Keratinocyte (primary cell): ENCODE measurements at regions not wholly inside any gene's neighbourhood (a gene's known extent, or its start where the extent isn't known, plus 50 kb on each side); places are given as distances from the start of the nearest gene placed in this dataset.

ENCODE experiments used
- DNase-seq: peaks from one replicate; pipeline ENCODE4 v3.0.0-alpha.2; 2011; ENCODE audit warnings: low read depth, missing footprints, low spot score
- FAIRE-seq: peaks from 2 replicates; lab custom pipeline; 2011; peaks lifted over from hg19 to GRCh38; lab: Jason Lieb, UNC
- H2AFZ ChIP-seq: 2 replicates; pipeline ENCODE4 v1.6.0; 2012; ENCODE audit warnings: low read length, control low read depth, inconsistent platforms; ENCODE audit not compliant: control insufficient read depth
- H3K27ac ChIP-seq: 2 replicates; pipeline ENCODE4 v1.5.1; 2011; ENCODE audit warnings: low read length; ENCODE audit not compliant: control insufficient read depth, insufficient read depth
- H3K27me3 ChIP-seq: 3 replicates; pipeline ENCODE4 v1.6.0; 2011; ENCODE audit warnings: low read length; ENCODE audit not compliant: control insufficient read depth, insufficient read depth; ENCODE audit errors: extremely low read depth
- H3K36me3 ChIP-seq, 2 experiments: 2 replicates in 1 of 2; 3 replicates in 1 of 2; pipeline ENCODE4 v1.5.1; 2011; ENCODE audit warnings: low read length in 2 of 2, mild to moderate bottlenecking in 1 of 2; ENCODE audit not compliant: control insufficient read depth in 2 of 2, insufficient read depth in 2 of 2; ENCODE audit errors: extremely low read depth in 1 of 2
- H3K4me1 ChIP-seq: 3 replicates; pipeline ENCODE4 v1.5.1; 2011; ENCODE audit warnings: low read length; ENCODE audit not compliant: control insufficient read depth, insufficient read depth; ENCODE audit errors: extremely low read depth
- H3K4me2 ChIP-seq: 3 replicates; pipeline ENCODE4 v1.6.0; 2011; ENCODE audit warnings: low read depth, low read length; ENCODE audit not compliant: control insufficient read depth, insufficient read depth; ENCODE audit errors: extremely low read depth
- H3K4me3 ChIP-seq, 3 experiments: fragments of 200-600 bp in 1 of 3; sonication (generic) in 1 of 3; 2 replicates in 2 of 3; 3 replicates in 1 of 3; pipeline ENCODE4 v1.5.1; 2011 to 2016; ENCODE audit warnings: low read length in 3 of 3, mild to moderate bottlenecking in 3 of 3, control low read depth in 2 of 3, inconsistent platforms in 1 of 3, low read depth in 1 of 3, mixed read lengths in 1 of 3, mixed run types in 1 of 3, moderate library complexity in 1 of 3; ENCODE audit not compliant: control insufficient read depth in 2 of 3, insufficient read depth in 2 of 3; ENCODE audit errors: extremely low read depth in 1 of 3
- H3K79me2 ChIP-seq: 2 replicates; pipeline ENCODE4 v1.6.0; 2012; ENCODE audit warnings: low read length; ENCODE audit not compliant: control insufficient read depth, insufficient read depth
- H3K9ac ChIP-seq: 3 replicates; pipeline ENCODE4 v1.6.0; 2011; ENCODE audit warnings: low read length; ENCODE audit not compliant: control insufficient read depth, insufficient read depth; ENCODE audit errors: extremely low read depth
- H3K9me1 ChIP-seq: 3 replicates; pipeline ENCODE4 v1.6.0; 2011; ENCODE audit warnings: low read length; ENCODE audit not compliant: control insufficient read depth, insufficient read depth; ENCODE audit errors: extremely low read depth
- H3K9me3 ChIP-seq: 2 replicates; pipeline ENCODE4 v1.5.1; 2012; ENCODE audit warnings: low read depth, low read length; ENCODE audit not compliant: control insufficient read depth
- H4K20me1 ChIP-seq: 3 replicates; pipeline ENCODE4 v1.6.0; 2011; ENCODE audit warnings: low read length; ENCODE audit not compliant: control insufficient read depth, insufficient read depth; ENCODE audit errors: extremely low read depth
- CTCF ChIP-seq, 3 experiments: IDR thresholded peaks in 1 of 3; conservative IDR thresholded peaks in 1 of 3; optimal IDR thresholded peaks in 1 of 3; 2 replicates in 2 of 3; 3 replicates in 1 of 3; pipeline versions ENCODE3 to v1.5.1; 2011; ENCODE audit warnings: low read length in 3 of 3, mild to moderate bottlenecking in 3 of 3, moderate library complexity in 2 of 3, control low read depth in 1 of 3, inconsistent platforms in 1 of 3; ENCODE audit not compliant: insufficient read depth in 2 of 3; ENCODE audit errors: extremely low read depth in 1 of 3
- EZH2 ChIP-seq: IDR thresholded peaks from one replicate; pipeline ENCODE4 v1.6.1; 2012; ENCODE audit warnings: inconsistent platforms, mild to moderate bottlenecking, low read length, moderate library complexity
- dilution Hi-C: fragments of 300-500 bp; cut with MboI; formaldehyde crosslinking; loops from one replicate; pipeline ENCODE4 v1.7.0; 2020; ENCODE audit warnings: low sequenced_read_pairs; ENCODE audit not compliant: extremely low pct_ligation_motif_present

GRCh38 chr1:229034342-229034741 is 236.6 kb upstream of the RAB4A start:
- H2AFZ ChIP-seq: no peak overlapping the region
- peaks cover 9% of the 10 kb centered on the region for H3K4me1 ChIP-seq
- dilution Hi-C loops: no loop called here
- H4K20me1 ChIP-seq: no peaks in the 10 kb centered on the region
- H3K79me2 ChIP-seq: no peaks in the 10 kb centered on the region
- no peak for TF ChIP-seq EZH2
- no peaks in the 10 kb centered on the region for H3K9me3 ChIP-seq
- H3K36me3 ChIP-seq: no peaks in the 10 kb centered on the region
- no peak overlapping the region for H3K27ac ChIP-seq
- no peak for DNase-seq
- FAIRE-seq: no peak
- H3K4me3 ChIP-seq: no peak overlapping the region
- no peaks in the 10 kb centered on the region for H3K9me1 ChIP-seq
- no peak overlapping the region for H3K9ac ChIP-seq
- H3K4me2 ChIP-seq: no peak overlapping the region
- H3K27me3 ChIP-seq: no peaks in the 10 kb centered on the region

GRCh38 chr1:229035054-229035747 is 235.7 kb upstream of the RAB4A start:
- Histone ChIP-seq H2AFZ (no peak overlapping the region), H3K4me1 (peaks cover 9% of the 10 kb centered on the region), H3K27ac (no peak overlapping the region), H3K9me3 (no peaks in the 10 kb centered on the region), H3K79me2 (no peaks in the 10 kb centered on the region), H3K4me3 (no peak overlapping the region), H3K9me1 (no peaks in the 10 kb centered on the region), H4K20me1 (no peaks in the 10 kb centered on the region), H3K27me3 (no peaks in the 10 kb centered on the region), H3K36me3 (no peaks in the 10 kb centered on the region), H3K4me2 (no peak overlapping the region), H3K9ac (no peak overlapping the region)
- TF ChIP-seq EZH2 (no peak), CTCF (optimal IDR thresholded peaks at IDR 0.05 in 1 of 3, IDR thresholded peaks at IDR 0.05 in 1 of 3, conservative IDR thresholded peaks at IDR 0.05 in 1 of 3; ENCODE audit: extremely low read depth in 1 of 3, insufficient read depth in 2 of 3, low read length in 3 of 3) (no peak)
- FAIRE-seq (no peak), DNase-seq (no peak)
- dilution Hi-C loops: no loop called here

GRCh38 chr1:229035748-229036082 is 235.2 kb upstream of the RAB4A start:
- TF ChIP-seq EZH2: no peak
- TF ChIP-seq CTCF (optimal IDR thresholded peaks at IDR 0.05 in 1 of 3, IDR thresholded peaks at IDR 0.05 in 1 of 3, conservative IDR thresholded peaks at IDR 0.05 in 1 of 3; ENCODE audit: extremely low read depth in 1 of 3, insufficient read depth in 2 of 3, low read length in 3 of 3): no peak
- H3K27ac ChIP-seq: no peak overlapping the region
- H3K4me2 ChIP-seq: no peak overlapping the region
- no peaks in the 10 kb centered on the region for H4K20me1 ChIP-seq
- dilution Hi-C loops: no loop called here
- no peaks in the 10 kb centered on the region for H3K9me3 ChIP-seq
- no peaks in the 10 kb centered on the region for H3K27me3 ChIP-seq
- peaks cover 9% of the 10 kb centered on the region for H3K4me1 ChIP-seq
- no peak for FAIRE-seq
- no peak overlapping the region for H2AFZ ChIP-seq
- no peak for DNase-seq
- H3K9me1 ChIP-seq: no peaks in the 10 kb centered on the region
- H3K9ac ChIP-seq: no peak overlapping the region
- H3K36me3 ChIP-seq: no peaks in the 10 kb centered on the region
- no peaks in the 10 kb centered on the region for H3K79me2 ChIP-seq
- no peak overlapping the region for H3K4me3 ChIP-seq
